OCI-LY7 (cell line): ENCODE measurements at regions not wholly inside any gene's neighbourhood (a gene's known extent, or its start where the extent isn't known, plus 50 kb on each side); places are given as distances from the start of the nearest gene placed in this dataset.

Experiments used
- BruUV-seq: library from RNA; stranded (reverse); fragments of 400-500 nt; replicated peaks from 2 replicates; lab custom pipeline; 2021; lab: Mats Ljungman, UMichigan
- CTCF ChIA-PET: fragments of 300-600 bp; sonication (Branson Sonifier 250); formaldehyde crosslinking; loops from one replicate; lab custom pipeline; 2022; ENCODE audit warnings: antibody characterized with exemption; ENCODE audit not compliant: unreplicated experiment; lab: Charles Lee
- POLR2A ChIA-PET: fragments of 300-600 bp; sonication (Branson Sonifier 250); formaldehyde crosslinking; loops from one replicate; lab custom pipeline; 2022; ENCODE audit warnings: antibody characterized with exemption; lab: Charles Lee
- DNase-seq: peaks from one replicate; pipeline ENCODE4 v3.0.0-alpha.2; 2015; ENCODE audit warnings: low spot score
- H2AFZ ChIP-seq: fragments of 200-600 bp; sonication (generic), shearing (Covaris generic); 2 replicates; pipeline ENCODE4 v1.6.1; 2014; ENCODE audit warnings: mild to moderate bottlenecking, antibody characterized with exemption, low read length, moderate library complexity
- H3K27ac ChIP-seq: fragments of 200-600 bp; sonication (generic); 2 replicates; pipeline ENCODE4 v1.5.1; 2014; ENCODE audit warnings: mixed run types, low read depth, mild to moderate bottlenecking, moderate library complexity, low read length, inconsistent platforms; ENCODE audit not compliant: poor library complexity, severe bottlenecking
- H3K36me3 ChIP-seq: fragments of 200-600 bp; sonication (generic); 2 replicates; pipeline ENCODE4 v1.6.1; 2014; ENCODE audit warnings: mild to moderate bottlenecking, antibody characterized with exemption, low read length, moderate library complexity, mixed read lengths; ENCODE audit not compliant: insufficient read depth
- H3K4me1 ChIP-seq: fragments of 200-600 bp; sonication (generic); 2 replicates; pipeline ENCODE4 v1.5.1; 2014; ENCODE audit warnings: mild to moderate bottlenecking, low read length; ENCODE audit not compliant: insufficient read depth, poor library complexity, severe bottlenecking
- H3K4me2 ChIP-seq: fragments of 200-600 bp; sonication (generic); 2 replicates; pipeline ENCODE4 v1.6.1; 2014; ENCODE audit warnings: mild to moderate bottlenecking, low read length
- H3K4me3 ChIP-seq: fragments of 200-600 bp; sonication (generic); 2 replicates; pipeline ENCODE4 v1.5.1; 2014; ENCODE audit warnings: mild to moderate bottlenecking, low read depth, low read length; ENCODE audit not compliant: poor library complexity, severe bottlenecking
- H3K79me2 ChIP-seq: fragments of 200-600 bp; sonication (generic); 2 replicates; pipeline ENCODE4 v1.6.1; 2016; ENCODE audit warnings: low read depth, mild to moderate bottlenecking, low read length, moderate library complexity, mixed read lengths; ENCODE audit not compliant: insufficient read depth
- H3K9me2 ChIP-seq: fragments of 200-600 bp; sonication (generic); 2 replicates; pipeline ENCODE4 v1.6.1; 2016; ENCODE audit warnings: mild to moderate bottlenecking, low read length, mixed read lengths; ENCODE audit not compliant: insufficient read depth
- H3K9me3 ChIP-seq: fragments of 200-600 bp; sonication (generic); 2 replicates; pipeline ENCODE4 v1.6.1; 2014; ENCODE audit warnings: mild to moderate bottlenecking, mixed run types, low read length, mixed read lengths
- H4K20me1 ChIP-seq: fragments of 200-600 bp; sonication (generic); 2 replicates; pipeline ENCODE4 v1.6.1; 2014; ENCODE audit warnings: mild to moderate bottlenecking, antibody characterized with exemption, low read length, moderate library complexity, mixed read lengths; ENCODE audit not compliant: insufficient read depth
- EZH2phosphoT487 ChIP-seq: fragments of 200-600 bp; sonication (generic); IDR thresholded peaks from 2 replicates; pipeline ENCODE4 v1.6.1; 2018; ENCODE audit warnings: low read depth, borderline replicate concordance, mild to moderate bottlenecking, mixed run types, antibody characterized with exemption, low read length, moderate library complexity, mixed read lengths
- intact Hi-C: fragments of 100-400 bp; cut with micrococcal nuclease; formaldehyde crosslinking; loops from one replicate; pipeline ENCODE4 v1.10.0; 2022; ENCODE audit not compliant: unreplicated experiment
- TF ChIP-seq, protein P1 (sequence below): fragments of 200-600 bp; sonication (generic); conservative IDR thresholded peaks from 2 replicates; pipeline ENCODE4 v1.5.1; 2014; ENCODE audit warnings: mild to moderate bottlenecking, antibody characterized with exemption, low read length, moderate library complexity, mixed read lengths

DNA sequence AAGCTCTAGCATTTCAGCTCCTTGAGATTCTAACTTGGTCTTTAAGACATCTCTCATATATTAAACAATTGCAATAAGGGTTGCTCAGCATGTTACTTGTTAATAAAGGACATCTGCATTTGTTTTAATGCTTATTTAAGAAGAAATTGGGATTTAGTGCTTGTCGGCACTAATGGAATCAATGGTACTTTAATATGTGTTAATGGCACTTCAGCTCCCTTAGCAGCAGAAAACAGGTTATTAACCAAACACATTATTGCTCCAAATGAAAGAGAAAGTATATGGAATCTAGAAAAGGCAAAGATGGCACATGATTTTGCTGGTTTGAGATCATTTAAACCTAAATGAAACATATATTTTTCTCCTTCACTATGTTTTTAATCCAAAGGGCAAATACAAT is 137.3 kb upstream of the GOLIM4 start:
- no peaks in the 10 kb centered on the region for H3K36me3 ChIP-seq
- no peak for DNase-seq
- CTCF ChIA-PET: no interaction called here
- no peaks in the 10 kb centered on the region for H3K4me1 ChIP-seq
- H4K20me1 ChIP-seq: no peaks in the 10 kb centered on the region
- no peak overlapping the region for H3K4me3 ChIP-seq
- no TSS peak for BruUV-seq
- H3K4me2 ChIP-seq: no peak overlapping the region
- H3K27ac ChIP-seq: no peak overlapping the region
- no peak overlapping the region for H2AFZ ChIP-seq
- H3K9me2 ChIP-seq: no peaks in the 10 kb centered on the region
- no peaks in the 10 kb centered on the region for H3K9me3 ChIP-seq
- H3K79me2 ChIP-seq: no peaks in the 10 kb centered on the region
- TF ChIP-seq, protein P1, sequence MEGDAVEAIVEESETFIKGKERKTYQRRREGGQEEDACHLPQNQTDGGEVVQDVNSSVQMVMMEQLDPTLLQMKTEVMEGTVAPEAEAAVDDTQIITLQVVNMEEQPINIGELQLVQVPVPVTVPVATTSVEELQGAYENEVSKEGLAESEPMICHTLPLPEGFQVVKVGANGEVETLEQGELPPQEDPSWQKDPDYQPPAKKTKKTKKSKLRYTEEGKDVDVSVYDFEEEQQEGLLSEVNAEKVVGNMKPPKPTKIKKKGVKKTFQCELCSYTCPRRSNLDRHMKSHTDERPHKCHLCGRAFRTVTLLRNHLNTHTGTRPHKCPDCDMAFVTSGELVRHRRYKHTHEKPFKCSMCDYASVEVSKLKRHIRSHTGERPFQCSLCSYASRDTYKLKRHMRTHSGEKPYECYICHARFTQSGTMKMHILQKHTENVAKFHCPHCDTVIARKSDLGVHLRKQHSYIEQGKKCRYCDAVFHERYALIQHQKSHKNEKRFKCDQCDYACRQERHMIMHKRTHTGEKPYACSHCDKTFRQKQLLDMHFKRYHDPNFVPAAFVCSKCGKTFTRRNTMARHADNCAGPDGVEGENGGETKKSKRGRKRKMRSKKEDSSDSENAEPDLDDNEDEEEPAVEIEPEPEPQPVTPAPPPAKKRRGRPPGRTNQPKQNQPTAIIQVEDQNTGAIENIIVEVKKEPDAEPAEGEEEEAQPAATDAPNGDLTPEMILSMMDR: no peak
- TF ChIP-seq EZH2phosphoT487: no peak
- intact Hi-C loops: no loop called here
- POLR2A ChIA-PET: interaction anchor here (0.6 kb wide), 1 partner anchor 21 kb away, joined by 3 read pairs; no protein-coding TSS in a partner anchor

DNA sequence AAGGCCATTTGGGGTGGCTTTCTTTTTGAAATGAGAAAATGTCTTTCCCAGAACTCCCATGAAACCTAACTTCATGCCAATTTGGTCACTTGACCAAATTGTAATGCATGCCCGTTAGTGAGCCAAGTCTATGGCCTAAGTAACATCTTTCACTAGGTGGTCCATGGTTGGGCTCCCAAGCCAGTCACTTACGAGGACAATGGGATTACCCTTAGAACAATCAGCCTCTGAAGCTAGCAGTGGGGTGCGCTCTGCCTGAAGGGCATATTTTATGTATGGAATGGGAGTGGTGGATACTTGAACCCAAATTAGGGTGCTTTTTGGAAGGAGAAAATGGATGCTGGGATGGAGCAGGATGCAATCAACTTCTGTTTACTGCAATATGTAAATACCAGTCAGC is 127.4 kb upstream of the GOLIM4 start:
- H3K9me3 ChIP-seq: no peaks in the 10 kb centered on the region
- no peak overlapping the region for H3K27ac ChIP-seq
- no peak overlapping the region for H3K4me3 ChIP-seq
- H3K4me2 ChIP-seq: no peak overlapping the region
- DNase-seq: no peak
- ChIA-PET CTCF (no interaction called here), POLR2A (interaction anchor here (1.2 kb wide), 1 partner anchor 15 kb away, joined by 3 read pairs; no protein-coding TSS in a partner anchor)
- no TSS peak for BruUV-seq
- intact Hi-C loops: no loop called here
- no peaks in the 10 kb centered on the region for H3K79me2 ChIP-seq
- H4K20me1 ChIP-seq: no peaks in the 10 kb centered on the region
- no peak overlapping the region for H2AFZ ChIP-seq
- H3K9me2 ChIP-seq: no peaks in the 10 kb centered on the region
- peaks cover 8% of the 10 kb centered on the region for H3K4me1 ChIP-seq
- no peak for TF ChIP-seq EZH2phosphoT487
- TF ChIP-seq, protein P1: no peak
- H3K36me3 ChIP-seq: no peaks in the 10 kb centered on the region

DNA sequence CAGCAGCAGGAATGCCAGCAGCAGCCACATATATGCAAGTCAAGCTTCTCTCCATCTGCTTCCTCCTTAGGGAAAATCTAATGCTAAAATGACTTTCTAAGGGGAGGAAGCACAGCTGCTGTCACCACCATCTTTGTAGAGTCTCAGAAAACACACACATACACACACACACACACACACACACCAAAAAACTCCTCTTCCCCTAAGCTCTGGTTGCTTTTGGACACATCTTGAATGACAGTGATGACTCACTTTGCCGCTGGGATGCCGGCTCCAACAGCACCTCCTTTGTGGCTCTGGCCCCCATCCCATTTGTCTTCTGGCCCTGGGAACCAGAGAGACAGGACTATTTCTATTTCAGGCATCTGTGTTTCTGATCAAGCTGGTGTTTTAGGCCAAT is 124.8 kb upstream of the GOLIM4 start:
- Histone ChIP-seq H3K4me1 (peaks cover 9% of the 10 kb centered on the region), H3K79me2 (no peaks in the 10 kb centered on the region), H4K20me1 (no peaks in the 10 kb centered on the region), H3K36me3 (no peaks in the 10 kb centered on the region), H3K4me2 (no peak overlapping the region), H3K9me3 (no peaks in the 10 kb centered on the region), H3K27ac (no peak overlapping the region), H3K9me2 (no peaks in the 10 kb centered on the region), H2AFZ (no peak overlapping the region), H3K4me3 (no peak overlapping the region)
- DNase-seq: no peak
- no TSS peak for BruUV-seq
- no peak for TF ChIP-seq EZH2phosphoT487
- TF ChIP-seq, protein P1: no peak
- ChIA-PET POLR2A (interaction anchor here (0.9 to 1.4 kb wide), 3 partner anchors 12 to 55 kb away, joined by 3 read pairs; no protein-coding TSS in a partner anchor), CTCF (no interaction called here)
- intact Hi-C loops: no loop called here
